Muscle layer of colon (tissue), 2 donors: ENCODE measurements at regions not wholly inside any gene's neighbourhood (a gene's known extent, or its start where the extent isn't known, plus 50 kb on each side); places are given as distances from the start of the nearest gene placed in this dataset.

Experiments used
- H3K27ac ChIP-seq: one replicate; pipeline ENCODE4 v1.7.0; 2013; ENCODE audit warnings: low read depth, mild to moderate bottlenecking, low read length, moderate library complexity
- H3K27me3 ChIP-seq, 2 donors: one replicate each; pipeline ENCODE4 v1.7.0; 2013; ENCODE audit warnings: low read length in 2 of 2, mild to moderate bottlenecking in 2 of 2; ENCODE audit not compliant: insufficient read depth in 2 of 2, control insufficient read depth in 1 of 2
- H3K36me3 ChIP-seq: one replicate; pipeline ENCODE4 v1.7.0; 2013; ENCODE audit warnings: mild to moderate bottlenecking, low read length; ENCODE audit not compliant: insufficient read depth
- H3K4me1 ChIP-seq: one replicate; pipeline ENCODE4 v1.7.0; 2013; ENCODE audit warnings: mild to moderate bottlenecking, low read length; ENCODE audit not compliant: insufficient read depth
- H3K4me3 ChIP-seq, 2 donors: one replicate each; pipeline ENCODE4 v1.7.0; 2013; ENCODE audit warnings: low read length in 2 of 2, low read depth in 1 of 2, mild to moderate bottlenecking in 1 of 2, moderate library complexity in 1 of 2
- H3K9ac ChIP-seq: one replicate; pipeline ENCODE4 v1.7.0; 2013; ENCODE audit warnings: low read length
- H3K9me3 ChIP-seq: one replicate; pipeline ENCODE4 v1.7.0; 2013; ENCODE audit warnings: mild to moderate bottlenecking, low read length
- donor health status: abdominal sarcoma.
- donor health status: Adenocarcinoma of cecum.

DNA sequence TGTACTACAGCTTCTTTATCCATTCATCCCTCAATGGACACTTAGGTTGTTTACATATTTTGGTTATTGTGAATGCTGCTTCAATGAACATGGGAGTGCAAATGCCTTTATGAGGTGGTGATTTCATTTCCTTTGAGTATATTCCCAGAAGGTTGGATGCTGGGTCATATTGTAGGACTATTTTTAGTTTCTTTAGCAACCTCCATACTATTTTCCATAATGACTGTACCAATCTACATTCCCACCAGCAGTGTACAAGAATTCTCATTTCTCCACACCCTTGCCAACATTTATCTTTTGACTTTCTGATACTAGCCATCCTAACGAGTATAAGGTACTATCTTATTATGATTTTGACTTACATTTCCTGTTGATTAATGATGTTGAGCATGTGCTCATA is 269.0 kb downstream of the C6orf118 start:
- H3K9ac ChIP-seq, result no peak overlapping the region
- no peaks in the 10 kb centered on the region for H3K36me3 ChIP-seq
- H3K27ac ChIP-seq, result no peak overlapping the region
- H3K9me3 ChIP-seq, result no peaks in the 10 kb centered on the region
- H3K4me1 ChIP-seq, result no peaks in the 10 kb centered on the region
- no peaks in the 10 kb centered on the region for H3K27me3 ChIP-seq
- no peak overlapping the region for H3K4me3 ChIP-seq

DNA sequence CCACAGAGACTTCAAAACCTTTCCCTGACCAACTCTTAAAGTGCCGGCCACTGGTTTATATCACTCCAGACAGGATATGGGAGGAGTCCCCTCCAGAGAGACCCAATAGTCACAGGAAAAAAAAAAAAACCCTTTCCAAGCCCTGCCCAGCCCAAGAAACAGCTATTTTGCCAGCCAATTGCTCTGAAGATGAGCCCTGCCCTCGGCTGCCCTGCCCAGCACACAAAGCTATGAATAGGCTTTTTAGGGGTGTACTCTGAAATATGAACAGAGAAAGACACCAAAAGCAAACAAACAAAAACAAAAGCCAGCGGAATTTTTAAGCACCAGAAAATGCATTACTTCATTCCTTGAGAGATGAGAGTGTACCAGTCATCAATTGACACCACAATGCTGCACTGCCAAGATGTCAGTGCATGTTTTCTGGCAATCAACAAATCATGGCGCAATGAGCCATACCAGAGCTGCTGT is 275.1 kb downstream of the C6orf118 start:
- Histone ChIP-seq H3K4me1 (no peaks in the 10 kb centered on the region), H3K36me3 (no peaks in the 10 kb centered on the region), H3K9ac (no peak overlapping the region), H3K9me3 (no peaks in the 10 kb centered on the region), H3K27ac (no peak overlapping the region), H3K27me3 (no peaks in the 10 kb centered on the region), H3K4me3 (no peak overlapping the region)

DNA sequence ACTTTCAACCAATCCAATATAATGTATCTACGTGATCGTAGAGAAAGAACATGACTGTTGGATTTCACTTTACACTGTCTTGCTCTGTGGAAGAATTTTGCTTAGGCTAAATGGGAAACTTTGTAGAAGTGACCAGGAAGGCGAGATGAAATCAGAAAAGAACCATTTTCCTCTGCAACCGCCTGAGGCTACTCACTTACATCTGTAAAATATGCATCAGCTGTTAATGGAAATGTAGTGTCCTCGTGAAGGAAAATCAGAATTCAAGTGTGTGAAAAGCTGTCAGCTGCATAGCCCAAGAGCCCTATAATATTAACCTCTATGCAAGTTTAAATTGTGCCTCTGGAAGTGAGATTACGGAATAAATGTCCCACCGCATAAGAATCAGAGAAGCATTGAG is 277.9 kb downstream of the C6orf118 start:
- no peak overlapping the region for H3K9ac ChIP-seq
- no peaks in the 10 kb centered on the region for H3K27me3 ChIP-seq
- no peak overlapping the region for H3K27ac ChIP-seq
- no peaks in the 10 kb centered on the region for H3K4me1 ChIP-seq
- no peaks in the 10 kb centered on the region for H3K9me3 ChIP-seq
- no peak overlapping the region for H3K4me3 ChIP-seq
- no peaks in the 10 kb centered on the region for H3K36me3 ChIP-seq

DNA sequence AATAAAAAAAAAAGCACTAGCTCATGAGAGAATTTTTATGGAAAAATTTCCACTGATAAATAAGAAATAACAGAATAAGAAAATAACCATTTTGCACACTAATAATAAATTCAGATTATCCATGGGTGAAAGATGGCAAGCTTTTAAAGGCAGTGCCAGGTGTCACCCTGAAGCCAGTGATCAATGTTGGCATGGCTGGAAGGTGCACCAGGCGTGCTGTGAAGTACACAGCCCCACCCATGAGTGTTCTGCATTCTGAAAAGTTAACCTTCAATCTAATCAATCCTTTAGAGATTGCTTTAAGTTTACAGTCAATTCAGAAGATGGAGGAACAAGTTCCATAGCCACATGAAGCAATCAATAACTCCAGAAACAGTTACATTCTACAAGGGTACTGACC is 284.4 kb downstream of the C6orf118 start:
- H3K27me3 ChIP-seq, result no peaks in the 10 kb centered on the region
- H3K9me3 ChIP-seq, result no peaks in the 10 kb centered on the region
- no peaks in the 10 kb centered on the region for H3K36me3 ChIP-seq
- no peaks in the 10 kb centered on the region for H3K4me1 ChIP-seq
- H3K4me3 ChIP-seq, result no peak overlapping the region
- H3K27ac ChIP-seq, result no peak overlapping the region
- H3K9ac ChIP-seq, result no peak overlapping the region

DNA sequence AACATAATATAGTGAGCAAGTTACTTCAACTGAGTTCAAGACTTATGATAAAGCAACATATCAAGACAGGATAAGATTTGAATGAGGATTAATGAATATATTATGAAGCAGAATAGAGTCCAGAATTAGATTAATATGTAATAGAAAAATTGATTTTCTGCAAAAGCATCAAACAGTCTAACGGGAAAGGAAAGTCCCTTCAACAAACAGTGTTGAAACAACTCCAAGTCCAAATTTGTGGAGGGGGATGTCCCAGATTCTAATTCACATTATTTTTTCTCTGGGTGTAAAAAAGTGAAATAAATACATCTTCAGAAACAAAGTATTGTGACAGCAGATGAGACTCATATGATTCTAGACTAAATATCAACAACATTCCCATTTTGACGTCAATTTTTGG is 289.7 kb downstream of the C6orf118 start:
- Histone ChIP-seq H3K4me1 (no peaks in the 10 kb centered on the region), H3K4me3 (no peak overlapping the region), H3K27ac (no peak overlapping the region), H3K9me3 (no peaks in the 10 kb centered on the region), H3K9ac (no peak overlapping the region), H3K27me3 (no peaks in the 10 kb centered on the region), H3K36me3 (no peaks in the 10 kb centered on the region)

DNA sequence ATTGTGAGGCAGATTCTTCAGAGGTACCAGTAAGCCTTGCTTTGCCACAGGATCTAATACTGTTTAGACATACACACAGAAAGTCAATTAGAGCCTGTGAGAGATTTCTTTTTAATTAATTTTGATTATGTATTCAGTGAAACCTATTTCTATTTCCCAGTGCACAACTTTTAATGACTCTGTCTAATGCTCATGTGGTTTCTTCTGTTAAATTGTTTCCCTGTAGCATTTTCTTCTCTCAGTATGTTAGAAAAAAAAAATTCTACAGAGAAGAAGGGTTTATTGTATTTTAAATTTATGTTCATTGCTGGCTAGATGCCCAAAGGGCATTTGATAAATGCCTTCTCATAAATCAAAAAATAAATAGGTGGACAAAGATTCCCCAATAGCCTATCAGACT is 293.7 kb downstream of the C6orf118 start:
- Histone ChIP-seq H3K27ac (no peak overlapping the region), H3K4me3 (no peak overlapping the region), H3K9me3 (no peaks in the 10 kb centered on the region), H3K36me3 (no peaks in the 10 kb centered on the region), H3K4me1 (no peaks in the 10 kb centered on the region), H3K27me3 (no peaks in the 10 kb centered on the region), H3K9ac (no peak overlapping the region)

DNA sequence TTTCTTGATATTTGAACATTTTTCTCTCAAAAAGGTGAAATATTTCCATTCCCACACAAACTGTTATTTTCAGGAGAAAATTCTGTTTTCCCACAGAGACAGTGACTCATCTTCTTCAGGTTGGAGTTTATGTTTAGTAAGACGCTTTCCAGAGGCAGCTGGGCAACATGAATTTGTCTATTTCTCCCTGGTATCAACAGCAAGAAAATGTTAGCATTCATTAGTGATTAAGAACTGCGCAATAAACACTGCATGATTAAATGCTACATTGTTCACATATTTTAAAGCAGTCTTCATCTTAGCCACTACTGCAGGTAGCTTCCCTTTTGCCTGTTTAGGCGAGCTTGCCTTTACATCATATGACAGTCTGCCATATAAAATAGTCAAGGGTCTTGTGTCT is 295.7 kb downstream of the C6orf118 start:
- H3K9me3 ChIP-seq, result no peaks in the 10 kb centered on the region
- no peak overlapping the region for H3K4me3 ChIP-seq
- no peaks in the 10 kb centered on the region for H3K27me3 ChIP-seq
- H3K4me1 ChIP-seq, result no peaks in the 10 kb centered on the region
- H3K36me3 ChIP-seq, result no peaks in the 10 kb centered on the region
- H3K27ac ChIP-seq, result no peak overlapping the region
- H3K9ac ChIP-seq, result no peak overlapping the region

DNA sequence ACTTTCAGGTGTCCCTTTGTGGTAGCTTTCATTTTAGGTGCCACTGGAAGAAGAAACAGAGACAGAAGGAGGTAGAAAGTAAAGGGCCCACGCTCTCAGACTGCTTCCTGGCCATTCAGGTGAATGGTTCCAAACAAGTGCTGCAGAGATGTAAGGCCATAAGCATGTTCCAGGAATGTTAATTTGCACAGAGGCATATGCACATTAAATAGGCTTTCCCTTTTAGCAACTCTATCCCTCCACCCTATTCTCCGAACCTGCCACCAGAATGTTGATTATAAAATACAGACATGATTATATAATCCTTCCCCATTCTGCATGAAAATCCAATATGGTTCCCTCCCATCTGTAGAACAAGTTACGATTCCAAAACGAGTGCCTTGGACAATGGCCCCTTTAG is 297.2 kb downstream of the C6orf118 start:
- Histone ChIP-seq H3K27me3 (no peaks in the 10 kb centered on the region), H3K4me1 (no peaks in the 10 kb centered on the region), H3K9me3 (no peaks in the 10 kb centered on the region), H3K27ac (no peak overlapping the region), H3K36me3 (no peaks in the 10 kb centered on the region), H3K4me3 (no peak overlapping the region), H3K9ac (no peak overlapping the region)

DNA sequence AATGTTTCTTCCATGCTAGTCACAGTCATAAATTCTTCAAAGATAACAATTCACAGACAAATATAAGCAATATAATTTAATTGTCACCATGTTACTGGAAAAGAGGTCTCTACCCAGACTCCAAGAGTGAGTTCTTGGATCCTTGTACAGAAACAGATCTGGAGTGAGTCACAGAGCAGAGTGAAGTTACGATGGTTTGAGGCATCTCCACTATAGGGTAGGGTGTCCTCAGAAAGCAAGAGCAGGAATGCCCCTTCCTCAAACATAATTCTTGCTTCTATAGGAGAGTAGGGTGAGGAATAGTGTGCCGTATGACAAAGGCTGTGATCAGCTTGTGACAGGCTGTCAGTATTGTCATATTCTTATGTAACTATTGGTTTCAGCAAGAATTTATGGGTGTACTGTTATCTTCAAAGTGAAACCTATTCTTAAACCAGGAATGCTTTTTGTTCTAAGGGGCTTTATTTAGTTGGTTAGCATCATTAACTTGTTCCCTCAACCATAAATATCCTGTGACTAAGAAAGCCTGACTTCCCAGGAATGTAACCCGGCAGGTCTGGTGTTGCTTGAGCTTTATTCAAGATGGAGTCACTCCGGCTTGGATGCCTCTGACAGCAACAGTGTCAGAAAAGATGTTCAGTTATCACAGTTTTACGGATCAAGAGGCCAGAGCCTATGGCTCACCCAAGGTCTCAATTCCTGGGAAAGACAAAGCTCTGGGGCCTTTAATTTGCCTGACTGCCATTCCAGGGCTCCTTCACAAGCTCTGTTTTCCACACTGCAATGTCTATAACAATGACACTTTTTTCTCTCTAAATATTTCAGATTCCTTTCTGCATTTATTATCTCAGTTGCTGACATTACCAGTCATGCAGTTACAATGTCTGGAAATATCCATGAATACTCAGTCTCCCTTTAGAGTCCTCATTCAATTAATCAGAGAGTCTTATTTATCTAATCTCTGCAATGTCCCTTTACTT is 298.6 kb downstream of the C6orf118 start:
- Histone ChIP-seq H3K4me1 (no peaks in the 10 kb centered on the region), H3K27me3 (no peaks in the 10 kb centered on the region), H3K27ac (no peak overlapping the region), H3K9me3 (no peaks in the 10 kb centered on the region), H3K4me3 (no peak overlapping the region), H3K36me3 (no peaks in the 10 kb centered on the region), H3K9ac (no peak overlapping the region)

DNA sequence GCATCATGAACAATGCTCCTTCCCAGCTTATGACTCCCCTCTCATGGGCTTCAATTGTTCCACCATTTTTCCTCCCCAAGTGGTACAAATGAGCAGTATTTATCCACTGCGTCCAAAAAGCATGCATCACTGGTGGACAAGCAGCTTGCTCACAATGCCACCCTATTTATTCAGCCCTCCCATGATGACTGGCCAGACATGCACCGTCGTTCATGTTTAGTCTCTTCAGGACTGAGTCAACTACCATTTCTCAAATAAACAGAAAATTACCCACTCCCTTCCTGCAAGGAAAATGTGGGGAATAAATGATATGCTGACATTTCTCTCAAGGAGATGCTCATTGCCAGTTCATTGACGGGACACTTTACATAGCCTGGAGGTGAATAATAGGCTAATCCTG is 300.4 kb downstream of the C6orf118 start:
- H3K4me3 ChIP-seq, result no peak overlapping the region
- no peak overlapping the region for H3K9ac ChIP-seq
- no peaks in the 10 kb centered on the region for H3K36me3 ChIP-seq
- H3K4me1 ChIP-seq, result no peaks in the 10 kb centered on the region
- no peak overlapping the region for H3K27ac ChIP-seq
- H3K27me3 ChIP-seq, result no peaks in the 10 kb centered on the region
- H3K9me3 ChIP-seq, result no peaks in the 10 kb centered on the region

DNA sequence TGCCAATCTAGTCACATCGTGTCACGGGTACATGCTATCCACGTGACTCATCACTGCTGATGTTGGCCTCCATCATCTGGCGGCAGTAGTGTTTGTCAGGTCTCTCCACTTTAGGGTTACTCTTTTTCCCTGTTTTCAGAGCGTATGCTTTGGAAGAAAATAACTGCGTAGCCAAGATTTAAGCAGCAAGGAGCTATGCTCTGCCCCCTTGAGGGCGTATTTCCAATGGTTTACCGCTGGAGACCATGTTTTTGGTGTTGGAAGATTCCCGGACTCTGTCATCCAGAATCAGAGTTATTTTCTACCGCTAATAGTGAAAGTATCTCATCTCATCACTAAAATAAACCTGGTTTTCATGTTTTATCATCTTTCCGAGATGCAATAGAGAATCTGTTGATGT is 306.5 kb downstream of the C6orf118 start:
- H3K9me3 ChIP-seq, result no peaks in the 10 kb centered on the region
- no peaks in the 10 kb centered on the region for H3K27me3 ChIP-seq
- H3K4me3 ChIP-seq, result no peak overlapping the region
- H3K9ac ChIP-seq, result no peak overlapping the region
- no peak overlapping the region for H3K27ac ChIP-seq
- H3K4me1 ChIP-seq, result no peaks in the 10 kb centered on the region
- H3K36me3 ChIP-seq, result no peaks in the 10 kb centered on the region

DNA sequence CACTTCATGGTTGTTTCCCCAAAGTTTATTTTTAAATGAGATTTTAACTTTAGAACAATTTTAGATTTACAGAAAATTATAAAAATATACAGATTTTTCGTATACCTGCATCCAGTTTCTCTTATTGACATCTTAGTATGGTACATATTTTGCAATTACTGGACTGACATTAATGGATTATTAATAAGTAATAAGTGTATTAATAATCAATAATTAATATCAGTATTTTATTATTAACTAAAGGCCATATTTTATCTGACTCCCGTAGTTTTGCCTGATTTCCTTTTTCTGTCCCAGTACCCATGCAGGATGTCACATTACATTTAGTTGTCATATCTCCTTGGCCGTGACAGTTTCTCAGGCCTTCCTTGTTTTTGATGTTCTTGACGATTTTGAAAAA is 307.0 kb downstream of the C6orf118 start:
- no peaks in the 10 kb centered on the region for H3K27me3 ChIP-seq
- H3K9me3 ChIP-seq, result no peaks in the 10 kb centered on the region
- no peak overlapping the region for H3K9ac ChIP-seq
- H3K4me1 ChIP-seq, result no peaks in the 10 kb centered on the region
- no peak overlapping the region for H3K27ac ChIP-seq
- H3K36me3 ChIP-seq, result no peaks in the 10 kb centered on the region
- no peak overlapping the region for H3K4me3 ChIP-seq
